ENCODE measurements at regions not wholly inside any gene's neighbourhood (a gene's known extent, or its start where the extent isn't known, plus 50 kb on each side); places are given as distances from the start of the nearest gene placed in this dataset.

DNA sequence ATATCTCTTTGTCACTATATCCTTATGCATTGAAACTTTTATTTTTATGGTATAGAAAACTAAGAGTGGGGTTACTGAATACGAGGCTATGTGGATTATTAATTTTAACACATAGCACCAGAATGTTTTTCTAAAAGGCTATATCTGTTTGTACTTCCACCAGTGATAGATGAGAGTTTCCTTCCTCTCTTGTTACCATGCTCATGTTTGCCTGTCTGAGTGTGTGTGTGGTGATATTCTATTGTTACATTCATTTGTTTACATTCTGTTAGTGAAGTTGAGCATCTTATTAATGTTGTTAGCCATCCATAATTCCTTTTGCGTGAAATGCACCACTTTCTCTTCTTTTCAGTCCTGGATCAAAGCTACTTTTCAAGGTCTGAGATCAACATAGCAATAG, 54.1 kb upstream of the ALDH1A1 start:
- Histone ChIP-seq H3K4me1 (replicated peaks; ENCODE audit: insufficient read depth) (no peaks in the 10 kb centered on the region), H3K9me2 (ENCODE audit: insufficient read depth) (no peaks in the 10 kb centered on the region; the same call in 1 of the 2 replicates), H3K9me3 (ENCODE audit: insufficient read depth, low read depth) (no peaks in the 10 kb centered on the region), H3K4me3 (no peak overlapping the region), H3K79me2 (ENCODE audit: low read depth) (no peaks in the 10 kb centered on the region), H3K4me2 (no peak overlapping the region), H4K20me1 (ENCODE audit: insufficient read depth) (no peaks in the 10 kb centered on the region), H3K27me3 (ENCODE audit: insufficient read depth, low read depth) (no peaks in the 10 kb centered on the region), H2AFZ (no peak overlapping the region), H3K27ac (no peak overlapping the region), H3K36me3 (ENCODE audit: low read depth) (no peaks in the 10 kb centered on the region), H3F3A (ENCODE audit: insufficient read depth, low read depth) (no peaks in the 10 kb centered on the region)
- POLR2A ChIA-PET (ENCODE audit: unreplicated experiment): no interaction called here
- intact Hi-C loops (cut with micrococcal nuclease; ENCODE audit: unreplicated experiment): no loop called here
- CTCF ChIA-PET: no interaction called here
- no peak for DNase-seq
- no peak for TF ChIP-seq EZH2 (IDR thresholded peaks at IDR 0.05; ENCODE audit: low read depth)
- TF ChIP-seq, protein P1, sequence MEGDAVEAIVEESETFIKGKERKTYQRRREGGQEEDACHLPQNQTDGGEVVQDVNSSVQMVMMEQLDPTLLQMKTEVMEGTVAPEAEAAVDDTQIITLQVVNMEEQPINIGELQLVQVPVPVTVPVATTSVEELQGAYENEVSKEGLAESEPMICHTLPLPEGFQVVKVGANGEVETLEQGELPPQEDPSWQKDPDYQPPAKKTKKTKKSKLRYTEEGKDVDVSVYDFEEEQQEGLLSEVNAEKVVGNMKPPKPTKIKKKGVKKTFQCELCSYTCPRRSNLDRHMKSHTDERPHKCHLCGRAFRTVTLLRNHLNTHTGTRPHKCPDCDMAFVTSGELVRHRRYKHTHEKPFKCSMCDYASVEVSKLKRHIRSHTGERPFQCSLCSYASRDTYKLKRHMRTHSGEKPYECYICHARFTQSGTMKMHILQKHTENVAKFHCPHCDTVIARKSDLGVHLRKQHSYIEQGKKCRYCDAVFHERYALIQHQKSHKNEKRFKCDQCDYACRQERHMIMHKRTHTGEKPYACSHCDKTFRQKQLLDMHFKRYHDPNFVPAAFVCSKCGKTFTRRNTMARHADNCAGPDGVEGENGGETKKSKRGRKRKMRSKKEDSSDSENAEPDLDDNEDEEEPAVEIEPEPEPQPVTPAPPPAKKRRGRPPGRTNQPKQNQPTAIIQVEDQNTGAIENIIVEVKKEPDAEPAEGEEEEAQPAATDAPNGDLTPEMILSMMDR (conservative IDR thresholded peaks at IDR 0.05): no peak
- no TSS peak for BruUV-seq (replicated peaks)
